SK-N-SH (cell line): ENCODE measurements at regions not wholly inside any gene's neighbourhood (a gene's known extent, or its start where the extent isn't known, plus 50 kb on each side); places are given as distances from the start of the nearest gene placed in this dataset.

Experiments
- CTCF ChIA-PET: fragments of 300-600, 350-600 bp; formaldehyde crosslinking; extraction: SDS; loops from one replicate; lab custom pipeline; 2021; lab: Yijun Ruan, JAX
- POLR2A ChIA-PET: fragments of 350-600 bp; sonication (Branson Sonifier 250); formaldehyde crosslinking; extraction: SDS; loops from one replicate; lab custom pipeline; 2020; ENCODE audit warnings: antibody characterized with exemption, inconsistent platforms; lab: Yijun Ruan, JAX
- DNase-seq: peaks from one replicate; pipeline ENCODE4 v3.0.0; 2012
- H2AFZ ChIP-seq: fragments of 200-600 bp; sonication (generic); 2 replicates; pipeline ENCODE4 v1.8.1; 2016; ENCODE audit warnings: antibody characterized with exemption, mild to moderate bottlenecking, low read depth
- H3F3A ChIP-seq: fragments of 200-600 bp; sonication (generic); replicated peaks from 2 replicates; pipeline ENCODE3; 2016; ENCODE audit warnings: antibody characterized with exemption, mild to moderate bottlenecking; ENCODE audit not compliant: insufficient read depth
- H3K27ac ChIP-seq, 2 experiments: fragments of 200-500 bp in 1 of 2; fragments of 200-600 bp in 1 of 2; sonication (Bioruptor generic) in 1 of 2; sonication (generic), shearing (Covaris generic) in 1 of 2; 2 replicates each; pipeline versions ENCODE4 v1.5.1 to v1.6.1; 2014 to 2016; ENCODE audit warnings: low read depth in 2 of 2, inconsistent platforms in 1 of 2, low read length in 1 of 2, mild to moderate bottlenecking in 1 of 2, mixed read lengths in 1 of 2
- H3K27me3 ChIP-seq: fragments of 200-600 bp; sonication (generic), shearing (Covaris generic); 2 replicates; pipeline ENCODE4 v1.6.1; 2016; ENCODE audit warnings: mixed run types; ENCODE audit not compliant: insufficient read depth
- H3K36me3 ChIP-seq, 2 experiments: fragments of 200-500 bp in 1 of 2; fragments of 200-600 bp in 1 of 2; sonication (Bioruptor generic) in 1 of 2; sonication (generic) in 1 of 2; replicated peaks in 1 of 2; 2 replicates each; pipeline versions ENCODE3 to v1.5.1; 2014 to 2016; ENCODE audit warnings: low read length in 1 of 2, mild to moderate bottlenecking in 1 of 2; ENCODE audit not compliant: insufficient read depth in 2 of 2, control insufficient read depth in 1 of 2
- H3K4me1 ChIP-seq, 2 experiments: fragments of 200-500 bp in 1 of 2; fragments of 200-600 bp in 1 of 2; sonication (Bioruptor generic) in 1 of 2; sonication (generic), shearing (Covaris generic) in 1 of 2; 2 replicates each; pipeline versions ENCODE4 v1.5.1 to v1.6.1; 2014 to 2016; ENCODE audit warnings: low read depth in 1 of 2, low read length in 1 of 2, mixed run types in 1 of 2; ENCODE audit not compliant: insufficient read depth in 2 of 2, control insufficient read depth in 1 of 2
- H3K4me2 ChIP-seq: fragments of 200-600 bp; sonication (generic), shearing (Covaris generic); 2 replicates; pipeline ENCODE4 v1.6.1; 2017; ENCODE audit warnings: mixed run types
- H3K4me3 ChIP-seq, 2 experiments: fragments of 200-500 bp in 1 of 2; fragments of 200-600 bp in 1 of 2; sonication (Bioruptor generic) in 1 of 2; sonication (generic), shearing (Covaris generic) in 1 of 2; 2 replicates each; pipeline versions ENCODE4 v1.5.1 to v1.8.1; 2014 to 2016; ENCODE audit warnings: low read depth in 2 of 2, inconsistent platforms in 1 of 2, low read length in 1 of 2, mild to moderate bottlenecking in 1 of 2, mixed read lengths in 1 of 2, moderate library complexity in 1 of 2
- H3K79me2 ChIP-seq: fragments of 200-600 bp; sonication (generic); 2 replicates; pipeline ENCODE4 v1.8.1; 2017; ENCODE audit warnings: mild to moderate bottlenecking; ENCODE audit not compliant: insufficient read depth
- H3K9ac ChIP-seq: fragments of 200-600 bp; sonication (generic); 2 replicates; pipeline ENCODE4 v1.6.1; 2017; ENCODE audit warnings: mixed run types
- H3K9me2 ChIP-seq: fragments of 200-600 bp; sonication (generic); 2 replicates; pipeline ENCODE4 v1.6.1; 2017; ENCODE audit warnings: mixed run types
- H3K9me3 ChIP-seq: fragments of 200-600 bp; sonication (generic); 2 replicates; pipeline ENCODE4 v1.6.1; 2017; ENCODE audit warnings: mixed run types, mild to moderate bottlenecking, moderate library complexity
- H4K20me1 ChIP-seq: fragments of 200-600 bp; sonication (generic); 2 replicates; pipeline ENCODE4 v1.6.1; 2017; ENCODE audit warnings: mild to moderate bottlenecking, mixed run types; ENCODE audit not compliant: insufficient read depth
- CHD2 ChIP-seq: fragments of 150-350 bp; IDR thresholded peaks from 2 replicates; pipeline ENCODE4 v1.6.1; 2018; ENCODE audit warnings: low read length; ENCODE audit not compliant: partially characterized antibody
- EP300 ChIP-seq, 2 experiments: IDR thresholded peaks; 2 replicates each; pipeline versions ENCODE4 v1.4.0 to v1.6.1; 2012; ENCODE audit warnings: borderline replicate concordance in 1 of 2, low read depth in 1 of 2, low read length in 1 of 2
- EZH2phosphoT487 ChIP-seq: fragments of 200-600 bp; sonication (generic); IDR thresholded peaks from 2 replicates; pipeline ENCODE4 v1.6.1; 2017; ENCODE audit warnings: low read depth, mixed run types, mild to moderate bottlenecking, antibody characterized with exemption, moderate library complexity, borderline replicate concordance
- GABPA ChIP-seq: IDR thresholded peaks from 2 replicates; pipeline ENCODE4 v1.4.0; 2012; ENCODE audit warnings: low read depth, mild to moderate bottlenecking
- GATA2 ChIP-seq: sonication (generic); formaldehyde crosslinking; IDR thresholded peaks from 2 replicates; pipeline ENCODE4 v1.5.0; 2020; ENCODE audit warnings: mild to moderate bottlenecking, missing genetic modification reagents
- JUND ChIP-seq: IDR thresholded peaks from 2 replicates; pipeline ENCODE4 v1.4.0; 2012
- NFIC ChIP-seq: IDR thresholded peaks from 2 replicates; pipeline ENCODE4 v1.4.0; 2012; ENCODE audit warnings: borderline replicate concordance
- NRF1 ChIP-seq: IDR thresholded peaks from 2 replicates; pipeline ENCODE4 v1.6.1; 2012; ENCODE audit warnings: low read depth, mild to moderate bottlenecking, low read length
- POLR2AphosphoS5 ChIP-seq: IDR thresholded peaks from 2 replicates; pipeline ENCODE4 v1.6.1; 2012; ENCODE audit warnings: low read depth, low read length
- RCOR1 ChIP-seq: fragments of 150-350 bp; IDR thresholded peaks from 2 replicates; pipeline ENCODE4 v1.6.1; 2017; ENCODE audit warnings: antibody characterized with exemption, low read length
- RFX5 ChIP-seq: IDR thresholded peaks from 2 replicates; pipeline ENCODE4 v1.6.1; 2012; ENCODE audit warnings: mild to moderate bottlenecking, improper control_type of control experiment, low read length
- RXRA ChIP-seq: IDR thresholded peaks from 2 replicates; pipeline ENCODE4 v1.4.0; 2012; ENCODE audit warnings: low read depth, mild to moderate bottlenecking, borderline replicate concordance
- TAF1 ChIP-seq: IDR thresholded peaks from 2 replicates; pipeline ENCODE4 v1.6.1; 2012; ENCODE audit warnings: low read depth, mild to moderate bottlenecking, low read length, moderate library complexity, borderline replicate concordance
- TCF12 ChIP-seq: IDR thresholded peaks from 2 replicates; pipeline ENCODE4 v1.4.0; 2012
- TEAD4 ChIP-seq: IDR thresholded peaks from 2 replicates; pipeline ENCODE4 v1.4.0; 2012; ENCODE audit warnings: mild to moderate bottlenecking, borderline replicate concordance; ENCODE audit not compliant: insufficient read depth
- YY1 ChIP-seq: IDR thresholded peaks from 2 replicates; pipeline ENCODE4 v1.4.0; 2012; ENCODE audit warnings: low read depth, mild to moderate bottlenecking
- WGBS: methylation state at CpG from one replicate; pipeline ENCODE4 v1.1.6; 2017; ENCODE audit warnings: low lambda C conversion rate; 5-methylcytosine and 5-hydroxymethylcytosine counted together
- TF ChIP-seq, protein P1 (sequence below): IDR thresholded peaks from 2 replicates; pipeline ENCODE4 v1.4.0; 2012; ENCODE audit warnings: low read depth
- TF ChIP-seq, protein P2 (sequence below): IDR thresholded peaks from 2 replicates; pipeline ENCODE4 v1.6.1; 2012; ENCODE audit warnings: mild to moderate bottlenecking, low read depth, low read length, moderate library complexity
- TF ChIP-seq, protein P3 (sequence below): fragments of 150-350 bp; IDR thresholded peaks from 2 replicates; pipeline ENCODE4 v1.6.1; 2017; ENCODE audit warnings: antibody characterized with exemption, low read length, low read depth, borderline replicate concordance
- TF ChIP-seq, protein P4 (sequence below): IDR thresholded peaks from 2 replicates; pipeline ENCODE4; 2012
- TF ChIP-seq, protein P5 (sequence below): IDR thresholded peaks from 2 replicates; pipeline ENCODE4 v1.4.0; 2012; ENCODE audit warnings: low read depth, borderline replicate concordance

DNA sequence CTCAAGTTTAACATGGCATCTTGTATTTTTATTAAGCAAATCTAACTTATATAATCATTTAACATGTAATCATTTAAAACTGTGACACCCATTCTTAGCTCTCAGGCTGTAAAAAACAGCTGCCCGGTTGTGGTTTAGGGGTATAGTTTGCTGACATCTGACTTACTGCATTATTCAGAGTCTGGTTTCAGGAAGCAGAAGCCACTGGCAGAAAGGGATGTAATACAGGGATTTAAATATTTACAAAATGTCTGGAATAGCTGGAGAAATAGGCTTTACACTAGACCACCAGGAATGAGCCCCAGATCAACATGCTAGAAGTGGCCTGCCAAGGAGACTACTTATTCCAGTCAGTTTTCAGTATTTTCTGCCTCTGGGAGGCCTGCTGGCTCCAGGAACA lies 421.1 kb downstream of the CD109 start:
- no peak overlapping the region for H3K27ac ChIP-seq
- H3K4me3 ChIP-seq: no peak overlapping the region
- no peaks in the 10 kb centered on the region for H4K20me1 ChIP-seq
- no peaks in the 10 kb centered on the region for H3K9me3 ChIP-seq
- CTCF ChIA-PET: interaction anchor here (0.8 kb wide), 1 partner anchor 140 kb away, joined by 3 read pairs; no protein-coding TSS in a partner anchor
- no peaks in the 10 kb centered on the region for H3F3A ChIP-seq
- H3K9ac ChIP-seq: no peak overlapping the region
- H3K79me2 ChIP-seq: no peaks in the 10 kb centered on the region
- TF ChIP-seq EP300 (IDR thresholded peaks at IDR 0.05; ENCODE audit: borderline replicate concordance in 1 of 2, low read depth in 1 of 2, low read length in 1 of 2): no peak
- TF ChIP-seq RFX5: no peak
- TF ChIP-seq RXRA: no peak
- TF ChIP-seq GABPA: no peak
- TF ChIP-seq NRF1: no peak
- no peak for TF ChIP-seq TAF1
- TF ChIP-seq, protein P1, sequence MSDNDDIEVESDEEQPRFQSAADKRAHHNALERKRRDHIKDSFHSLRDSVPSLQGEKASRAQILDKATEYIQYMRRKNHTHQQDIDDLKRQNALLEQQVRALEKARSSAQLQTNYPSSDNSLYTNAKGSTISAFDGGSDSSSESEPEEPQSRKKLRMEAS: no peak
- TF ChIP-seq, protein P2, sequence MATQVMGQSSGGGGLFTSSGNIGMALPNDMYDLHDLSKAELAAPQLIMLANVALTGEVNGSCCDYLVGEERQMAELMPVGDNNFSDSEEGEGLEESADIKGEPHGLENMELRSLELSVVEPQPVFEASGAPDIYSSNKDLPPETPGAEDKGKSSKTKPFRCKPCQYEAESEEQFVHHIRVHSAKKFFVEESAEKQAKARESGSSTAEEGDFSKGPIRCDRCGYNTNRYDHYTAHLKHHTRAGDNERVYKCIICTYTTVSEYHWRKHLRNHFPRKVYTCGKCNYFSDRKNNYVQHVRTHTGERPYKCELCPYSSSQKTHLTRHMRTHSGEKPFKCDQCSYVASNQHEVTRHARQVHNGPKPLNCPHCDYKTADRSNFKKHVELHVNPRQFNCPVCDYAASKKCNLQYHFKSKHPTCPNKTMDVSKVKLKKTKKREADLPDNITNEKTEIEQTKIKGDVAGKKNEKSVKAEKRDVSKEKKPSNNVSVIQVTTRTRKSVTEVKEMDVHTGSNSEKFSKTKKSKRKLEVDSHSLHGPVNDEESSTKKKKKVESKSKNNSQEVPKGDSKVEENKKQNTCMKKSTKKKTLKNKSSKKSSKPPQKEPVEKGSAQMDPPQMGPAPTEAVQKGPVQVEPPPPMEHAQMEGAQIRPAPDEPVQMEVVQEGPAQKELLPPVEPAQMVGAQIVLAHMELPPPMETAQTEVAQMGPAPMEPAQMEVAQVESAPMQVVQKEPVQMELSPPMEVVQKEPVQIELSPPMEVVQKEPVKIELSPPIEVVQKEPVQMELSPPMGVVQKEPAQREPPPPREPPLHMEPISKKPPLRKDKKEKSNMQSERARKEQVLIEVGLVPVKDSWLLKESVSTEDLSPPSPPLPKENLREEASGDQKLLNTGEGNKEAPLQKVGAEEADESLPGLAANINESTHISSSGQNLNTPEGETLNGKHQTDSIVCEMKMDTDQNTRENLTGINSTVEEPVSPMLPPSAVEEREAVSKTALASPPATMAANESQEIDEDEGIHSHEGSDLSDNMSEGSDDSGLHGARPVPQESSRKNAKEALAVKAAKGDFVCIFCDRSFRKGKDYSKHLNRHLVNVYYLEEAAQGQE: no peak
- no peak for TF ChIP-seq RCOR1
- TF ChIP-seq TCF12: no peak
- no peak for TF ChIP-seq POLR2AphosphoS5
- TF ChIP-seq, protein P3, sequence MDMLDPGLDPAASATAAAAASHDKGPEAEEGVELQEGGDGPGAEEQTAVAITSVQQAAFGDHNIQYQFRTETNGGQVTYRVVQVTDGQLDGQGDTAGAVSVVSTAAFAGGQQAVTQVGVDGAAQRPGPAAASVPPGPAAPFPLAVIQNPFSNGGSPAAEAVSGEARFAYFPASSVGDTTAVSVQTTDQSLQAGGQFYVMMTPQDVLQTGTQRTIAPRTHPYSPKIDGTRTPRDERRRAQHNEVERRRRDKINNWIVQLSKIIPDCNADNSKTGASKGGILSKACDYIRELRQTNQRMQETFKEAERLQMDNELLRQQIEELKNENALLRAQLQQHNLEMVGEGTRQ: no peak
- TF ChIP-seq, all 33 proteins: peak for 0
- 22% methylated on average over 1 of the region's 1 CpG for whole genome bisulfite sequencing
- no peaks in the 10 kb centered on the region for H3K4me1 ChIP-seq
- no peak overlapping the region for H3K4me2 ChIP-seq
- DNase-seq: no peak
- H3K36me3 ChIP-seq: no peaks in the 10 kb centered on the region
- H3K27me3 ChIP-seq: peaks cover 7% of the 10 kb centered on the region
- H2AFZ ChIP-seq: no peak overlapping the region
- POLR2A ChIA-PET: no interaction called here
- no peaks in the 10 kb centered on the region for H3K9me2 ChIP-seq

DNA sequence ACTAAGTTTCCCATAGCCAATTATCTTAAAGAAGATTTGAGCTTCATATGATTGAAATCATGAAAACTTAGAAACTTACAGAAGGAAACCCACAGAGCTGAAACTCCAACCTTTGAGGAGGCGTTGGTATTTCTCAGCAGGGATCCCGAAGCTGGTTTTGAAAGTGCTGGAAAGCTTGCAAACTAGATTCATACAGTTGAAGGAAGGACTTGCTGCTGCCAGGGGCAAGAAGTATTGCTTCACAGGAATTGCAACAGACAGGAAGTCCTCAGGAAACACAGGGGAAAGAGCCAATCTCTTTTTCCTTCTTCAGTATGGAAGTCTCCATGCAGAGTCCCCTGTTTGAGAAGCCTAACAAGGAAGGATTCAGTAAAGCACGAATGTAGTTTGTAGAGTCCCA lies 419.7 kb downstream of the CD109 start:
- Histone ChIP-seq H3K36me3 (no peaks in the 10 kb centered on the region), H3K27me3 (peaks cover 7% of the 10 kb centered on the region), H3K4me2 (no peak overlapping the region), H3K4me1 (no peaks in the 10 kb centered on the region), H3K27ac (no peak overlapping the region), H3K9me3 (no peaks in the 10 kb centered on the region), H3F3A (no peaks in the 10 kb centered on the region), H3K9ac (no peak overlapping the region), H4K20me1 (no peaks in the 10 kb centered on the region), H3K9me2 (no peaks in the 10 kb centered on the region), H3K79me2 (no peaks in the 10 kb centered on the region), H2AFZ (no peak overlapping the region), H3K4me3 (no peak overlapping the region)
- 0% methylated on average over 3 of the region's 3 CpGs for whole genome bisulfite sequencing
- POLR2A ChIA-PET: no interaction called here
- DNase-seq: no peak
- CTCF ChIA-PET: no interaction called here
- TF ChIP-seq RXRA (no peak), YY1 (no peak), CHD2 (no peak), GABPA (no peak), TEAD4 (no peak), GATA2 (CRISPR knock-in tag) (no peak), JUND (no peak), NFIC (no peak), EZH2phosphoT487 (no peak)
- TF ChIP-seq, protein P4, sequence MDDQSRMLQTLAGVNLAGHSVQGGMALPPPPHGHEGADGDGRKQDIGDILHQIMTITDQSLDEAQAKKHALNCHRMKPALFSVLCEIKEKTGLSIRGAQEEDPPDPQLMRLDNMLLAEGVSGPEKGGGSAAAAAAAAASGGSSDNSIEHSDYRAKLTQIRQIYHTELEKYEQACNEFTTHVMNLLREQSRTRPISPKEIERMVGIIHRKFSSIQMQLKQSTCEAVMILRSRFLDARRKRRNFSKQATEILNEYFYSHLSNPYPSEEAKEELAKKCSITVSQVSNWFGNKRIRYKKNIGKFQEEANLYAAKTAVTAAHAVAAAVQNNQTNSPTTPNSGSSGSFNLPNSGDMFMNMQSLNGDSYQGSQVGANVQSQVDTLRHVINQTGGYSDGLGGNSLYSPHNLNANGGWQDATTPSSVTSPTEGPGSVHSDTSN: no peak
- TF ChIP-seq, protein P3: no peak
- TF ChIP-seq, protein P5, sequence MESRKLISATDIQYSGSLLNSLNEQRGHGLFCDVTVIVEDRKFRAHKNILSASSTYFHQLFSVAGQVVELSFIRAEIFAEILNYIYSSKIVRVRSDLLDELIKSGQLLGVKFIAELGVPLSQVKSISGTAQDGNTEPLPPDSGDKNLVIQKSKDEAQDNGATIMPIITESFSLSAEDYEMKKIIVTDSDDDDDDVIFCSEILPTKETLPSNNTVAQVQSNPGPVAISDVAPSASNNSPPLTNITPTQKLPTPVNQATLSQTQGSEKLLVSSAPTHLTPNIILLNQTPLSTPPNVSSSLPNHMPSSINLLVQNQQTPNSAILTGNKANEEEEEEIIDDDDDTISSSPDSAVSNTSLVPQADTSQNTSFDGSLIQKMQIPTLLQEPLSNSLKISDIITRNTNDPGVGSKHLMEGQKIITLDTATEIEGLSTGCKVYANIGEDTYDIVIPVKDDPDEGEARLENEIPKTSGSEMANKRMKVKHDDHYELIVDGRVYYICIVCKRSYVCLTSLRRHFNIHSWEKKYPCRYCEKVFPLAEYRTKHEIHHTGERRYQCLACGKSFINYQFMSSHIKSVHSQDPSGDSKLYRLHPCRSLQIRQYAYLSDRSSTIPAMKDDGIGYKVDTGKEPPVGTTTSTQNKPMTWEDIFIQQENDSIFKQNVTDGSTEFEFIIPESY: no peak
